Neural crest cell (in vitro differentiated cells): ENCODE measurements at regions not wholly inside any gene's neighbourhood (a gene's known extent, or its start where the extent isn't known, plus 50 kb on each side); places are given as distances from the start of the nearest gene placed in this dataset.

Experiments
- DNase-seq: peaks from one replicate; pipeline ENCODE4 v3.0.0; 2021; ENCODE audit warnings: low read depth, mixed read lengths, low spot score
- H3K27ac Mint-ChIP-seq: one replicate; pipeline ENCODE4 v1.8.0; 2021; ENCODE audit warnings: mild to moderate bottlenecking, mixed read lengths; ENCODE audit not compliant: unreplicated experiment
- H3K27me3 Mint-ChIP-seq: 2 replicates; pipeline ENCODE4 v1.8.0; 2021; ENCODE audit warnings: low read depth, mild to moderate bottlenecking, mixed read lengths
- H3K36me3 Mint-ChIP-seq: 2 replicates; pipeline ENCODE4 v1.8.0; 2021; ENCODE audit warnings: low read depth, mild to moderate bottlenecking, mixed read lengths
- H3K4me1 Mint-ChIP-seq: 2 replicates; pipeline ENCODE4 v1.8.0; 2021; ENCODE audit warnings: mixed read lengths
- H3K4me3 Mint-ChIP-seq: one replicate; pipeline ENCODE4 v1.8.0; 2021; ENCODE audit warnings: mild to moderate bottlenecking, mixed read lengths
- H3K9me3 Mint-ChIP-seq: 2 replicates; pipeline ENCODE4 v1.8.0; 2021; ENCODE audit warnings: mixed read lengths
- TF ChIP-seq, protein P1 (sequence below): fragments of 200-600 bp; sonication (generic); conservative IDR thresholded peaks from 2 replicates; pipeline ENCODE4 v1.5.0; 2021; ENCODE audit warnings: antibody characterized with exemption, mild to moderate bottlenecking

- no peaks in the 10 kb centered on the region for H3K36me3 Mint-ChIP-seq
- TF ChIP-seq, protein P1, sequence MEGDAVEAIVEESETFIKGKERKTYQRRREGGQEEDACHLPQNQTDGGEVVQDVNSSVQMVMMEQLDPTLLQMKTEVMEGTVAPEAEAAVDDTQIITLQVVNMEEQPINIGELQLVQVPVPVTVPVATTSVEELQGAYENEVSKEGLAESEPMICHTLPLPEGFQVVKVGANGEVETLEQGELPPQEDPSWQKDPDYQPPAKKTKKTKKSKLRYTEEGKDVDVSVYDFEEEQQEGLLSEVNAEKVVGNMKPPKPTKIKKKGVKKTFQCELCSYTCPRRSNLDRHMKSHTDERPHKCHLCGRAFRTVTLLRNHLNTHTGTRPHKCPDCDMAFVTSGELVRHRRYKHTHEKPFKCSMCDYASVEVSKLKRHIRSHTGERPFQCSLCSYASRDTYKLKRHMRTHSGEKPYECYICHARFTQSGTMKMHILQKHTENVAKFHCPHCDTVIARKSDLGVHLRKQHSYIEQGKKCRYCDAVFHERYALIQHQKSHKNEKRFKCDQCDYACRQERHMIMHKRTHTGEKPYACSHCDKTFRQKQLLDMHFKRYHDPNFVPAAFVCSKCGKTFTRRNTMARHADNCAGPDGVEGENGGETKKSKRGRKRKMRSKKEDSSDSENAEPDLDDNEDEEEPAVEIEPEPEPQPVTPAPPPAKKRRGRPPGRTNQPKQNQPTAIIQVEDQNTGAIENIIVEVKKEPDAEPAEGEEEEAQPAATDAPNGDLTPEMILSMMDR = no peak
- H3K27me3 Mint-ChIP-seq = peaks cover 2% of the 10 kb centered on the region
- peaks cover 6% of the 10 kb centered on the region for H3K9me3 Mint-ChIP-seq
- no peak overlapping the region for H3K27ac Mint-ChIP-seq
- H3K4me3 Mint-ChIP-seq = no peak overlapping the region
- no peak for DNase-seq
- no peaks in the 10 kb centered on the region for H3K4me1 Mint-ChIP-seq
Observed at GRCh38 chr6:131510094-131510493, 62.9 kb upstream of the ARG1 start.

GRCh38 chr6:131510591-131510990 is 62.4 kb upstream of the ARG1 start:
- Mint-ChIP-seq H3K4me1 (no peaks in the 10 kb centered on the region), H3K36me3 (no peaks in the 10 kb centered on the region), H3K27ac (no peak overlapping the region), H3K4me3 (no peak overlapping the region), H3K9me3 (peaks cover 10% of the 10 kb centered on the region), H3K27me3 (peaks cover 2% of the 10 kb centered on the region)
- DNase-seq = no peak
- TF ChIP-seq, protein P1 = no peak

DNA sequence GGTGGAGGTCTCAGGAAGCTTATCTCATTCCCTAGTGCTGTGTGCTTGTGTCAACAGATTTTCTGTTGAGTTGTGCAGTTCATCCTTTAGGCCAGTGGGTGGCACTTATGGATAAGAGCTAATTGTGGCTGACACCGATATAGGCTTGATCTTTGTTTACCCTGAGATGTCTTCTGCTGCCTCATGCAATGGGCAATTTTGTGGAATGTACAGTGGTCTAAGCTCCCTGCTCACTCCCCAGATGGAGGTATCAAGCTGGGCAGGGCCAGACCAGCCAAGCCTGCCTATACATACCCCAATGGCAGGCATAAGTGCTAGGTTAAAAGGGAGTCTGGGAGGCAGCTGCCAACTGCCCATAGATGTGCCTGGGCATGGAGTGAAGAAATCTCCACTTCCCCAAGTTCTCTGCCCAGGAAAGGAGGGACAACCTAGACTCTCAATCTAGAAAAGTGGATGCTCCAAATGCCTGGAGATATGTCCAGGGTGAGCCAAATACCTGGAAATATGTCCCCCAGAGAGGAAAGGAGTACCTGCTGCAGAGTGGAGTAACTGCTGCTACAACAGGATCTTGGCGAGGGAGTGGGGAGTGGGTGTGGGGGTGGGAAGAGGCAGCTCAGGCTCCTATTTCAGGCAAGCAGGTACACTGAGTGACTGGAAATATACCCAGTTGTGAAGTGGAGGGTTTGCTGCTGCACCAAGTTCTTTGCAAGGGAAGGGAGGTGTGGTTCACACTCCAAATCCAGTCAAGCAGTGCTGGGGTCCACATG is 53.2 kb upstream of the ARG1 start:
- Mint-ChIP-seq H3K9me3 (peaks cover 19% of the 10 kb centered on the region), H3K27me3 (no peaks in the 10 kb centered on the region), H3K4me3 (no peak overlapping the region), H3K4me1 (no peaks in the 10 kb centered on the region), H3K27ac (no peak overlapping the region), H3K36me3 (peaks cover 7% of the 10 kb centered on the region)
- DNase-seq = peak; percentile 23
- TF ChIP-seq, protein P1 = peak; percentile 65
